ENCODE measurements at regions not wholly inside any gene's neighbourhood (a gene's known extent, or its start where the extent isn't known, plus 50 kb on each side); places are given as distances from the start of the nearest gene placed in this dataset.

DNA sequence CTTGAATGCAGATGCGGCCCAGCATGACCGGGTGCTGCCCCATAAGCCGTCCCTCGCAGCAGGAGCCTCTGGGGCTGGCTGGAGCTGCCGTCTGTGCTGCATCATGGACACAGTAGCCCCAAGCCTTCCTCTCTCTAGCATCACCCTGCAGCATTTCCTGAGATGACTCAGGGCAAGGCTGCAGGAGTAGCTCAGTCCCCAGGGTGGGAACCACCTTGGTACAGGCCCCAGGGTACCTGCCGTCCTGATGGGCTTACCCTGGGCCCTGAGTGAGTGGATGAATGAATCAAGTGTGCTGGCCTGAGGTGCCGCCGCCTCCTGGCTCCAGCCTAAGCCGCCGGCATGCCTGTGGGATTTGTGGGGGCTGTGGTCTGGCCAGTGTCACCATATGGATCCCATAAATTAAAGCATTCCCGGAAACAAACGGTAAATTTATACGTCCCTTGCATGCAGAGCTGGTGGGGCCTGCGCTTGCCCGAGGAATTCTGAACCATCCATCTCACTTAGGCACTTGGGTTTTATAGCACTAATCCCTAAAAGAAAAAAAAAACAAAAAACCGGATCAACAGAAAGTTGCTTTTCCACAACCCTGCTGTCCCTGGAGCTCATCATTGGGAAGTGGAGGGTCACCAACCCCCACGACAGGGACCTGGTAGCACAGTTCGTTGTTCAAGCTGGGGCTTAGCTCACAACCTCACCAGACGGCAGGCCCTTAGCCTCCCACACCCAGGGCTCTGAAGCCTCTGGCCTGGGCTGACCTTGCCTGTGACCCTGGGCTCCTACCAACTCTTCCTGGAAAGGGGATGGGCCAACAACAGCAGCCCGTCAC, 242.6 kb upstream of the CIBAR2 start:
- no peaks in the 10 kb centered on the region for H3K36me3 ChIP-seq (ENCODE audit: low read depth)
- in situ Hi-C loops (cut with MboI) = no loop called here
- peak overlapping the region; percentile 32 for H3K4me2 ChIP-seq (ENCODE audit: unreplicated experiment)
- H3K27me3 ChIP-seq (replicated peaks; ENCODE audit: insufficient read depth) = no peaks in the 10 kb centered on the region
- DNase-seq = peak; percentile 90
- H3K9ac ChIP-seq = peak overlapping the region; percentile 60
- no peaks in the 10 kb centered on the region for H4K20me1 ChIP-seq (ENCODE audit: insufficient read depth)
- H2AFZ ChIP-seq = no peak overlapping the region
- H3K4me1 ChIP-seq (ENCODE audit: insufficient read depth) = peaks cover 38% of the 10 kb centered on the region
- peaks cover 15% of the 10 kb centered on the region; the same call in 1 of the 2 replicates for H3F3A ChIP-seq (ENCODE audit: insufficient read depth)
- no peaks in the 10 kb centered on the region for H3K9me2 ChIP-seq (ENCODE audit: insufficient read depth)
- H3K79me2 ChIP-seq (ENCODE audit: insufficient read depth) = peaks cover 41% of the 10 kb centered on the region
- H3K4me3 ChIP-seq = no peak overlapping the region
- 25 to 28% methylated on average over 17 to 20 of the region's 20 CpGs for WGBS, 2 experiments (ENCODE audit: low coverage in 1 of 2, low lambda C conversion rate in 2 of 2, missing lambda C conversion rate in 2 of 2)
- H3K27ac ChIP-seq = peak overlapping the region; percentile 83
- TF ChIP-seq EZH2phosphoT487 (IDR thresholded peaks at IDR 0.05; ENCODE audit: insufficient read depth, low read depth) (0 out of 2 replicates have a peak, but pooled peaks have one; percentile 62), EZH2 (IDR thresholded peaks at IDR 0.05; ENCODE audit: insufficient read depth, poor library complexity, severe bottlenecking) (no peak)
- H3K9me3 ChIP-seq (ENCODE audit: low read depth) = no peaks in the 10 kb centered on the region

DNA sequence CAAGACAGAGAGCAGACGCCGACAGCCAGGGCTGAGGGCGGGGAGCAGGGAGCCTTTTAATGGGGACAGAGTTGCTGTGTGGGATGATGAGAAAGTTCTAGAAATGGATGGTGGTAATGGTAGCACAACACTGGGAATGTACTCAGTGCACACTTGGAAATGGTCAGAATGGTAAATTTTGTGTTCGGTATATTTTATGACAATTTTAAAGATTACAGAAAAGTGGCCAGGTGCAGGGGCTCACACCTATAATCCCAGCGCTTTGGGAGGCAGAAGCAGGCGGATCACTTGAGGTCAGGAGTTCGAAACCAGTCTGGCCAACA, 243.2 kb upstream of the CIBAR2 start:
- Histone ChIP-seq H3K79me2 (ENCODE audit: insufficient read depth) (peaks cover 38% of the 10 kb centered on the region), H3K9me2 (ENCODE audit: insufficient read depth) (no peaks in the 10 kb centered on the region), H3K27me3 (replicated peaks; ENCODE audit: insufficient read depth) (no peaks in the 10 kb centered on the region), H4K20me1 (ENCODE audit: insufficient read depth) (no peaks in the 10 kb centered on the region), H3K36me3 (ENCODE audit: low read depth) (no peaks in the 10 kb centered on the region), H3K4me2 (ENCODE audit: unreplicated experiment) (peak overlapping the region; percentile 32), H3F3A (ENCODE audit: insufficient read depth) (peaks cover 15% of the 10 kb centered on the region; the same call in 1 of the 2 replicates), H2AFZ (no peak overlapping the region), H3K9ac (peak overlapping the region; percentile 60), H3K4me3 (no peak overlapping the region), H3K4me1 (ENCODE audit: insufficient read depth) (peaks cover 38% of the 10 kb centered on the region), H3K27ac (peak overlapping the region; percentile 83), H3K9me3 (ENCODE audit: low read depth) (no peaks in the 10 kb centered on the region)
- no peak for TF ChIP-seq EZH2phosphoT487 (IDR thresholded peaks at IDR 0.05; ENCODE audit: insufficient read depth, low read depth)
- no peak for TF ChIP-seq EZH2 (IDR thresholded peaks at IDR 0.05; ENCODE audit: insufficient read depth, poor library complexity, severe bottlenecking)
- 67 to 70% methylated on average over 7 of the region's 7 CpGs for WGBS, 2 experiments (ENCODE audit: low coverage in 1 of 2, low lambda C conversion rate in 2 of 2, missing lambda C conversion rate in 2 of 2)
- in situ Hi-C loops (cut with MboI) = no loop called here
- no peak for DNase-seq

DNA sequence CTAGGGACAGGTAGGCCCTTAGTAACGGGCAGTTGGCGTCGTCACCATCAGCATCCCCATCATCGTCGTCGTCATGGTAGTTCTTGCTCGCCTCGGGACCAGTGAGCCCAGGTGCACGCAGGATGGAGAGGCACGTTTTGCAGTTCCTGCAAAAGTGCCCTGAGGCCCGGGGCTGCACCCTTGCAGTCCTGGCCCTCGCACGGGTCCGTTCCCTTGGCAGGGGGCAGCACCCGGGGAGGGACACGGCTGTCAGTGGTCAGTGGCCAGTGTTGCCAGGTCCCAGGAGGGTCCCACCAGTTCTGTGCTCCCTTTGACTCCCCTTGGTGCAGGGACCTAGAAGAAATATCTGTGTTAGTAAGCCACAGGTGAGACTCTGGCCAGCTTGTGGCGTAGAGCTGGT, 243.9 kb upstream of the CIBAR2 start:
- Histone ChIP-seq H3K27ac (peak overlapping the region; percentile 83; the same call in 1 of the 2 replicates), H3K4me1 (ENCODE audit: insufficient read depth) (peaks cover 31% of the 10 kb centered on the region), H3K9ac (no peak overlapping the region), H3F3A (ENCODE audit: insufficient read depth) (peaks cover 14% of the 10 kb centered on the region; the same call in 1 of the 2 replicates), H4K20me1 (ENCODE audit: insufficient read depth) (no peaks in the 10 kb centered on the region), H3K9me3 (ENCODE audit: low read depth) (no peaks in the 10 kb centered on the region), H3K4me3 (no peak overlapping the region), H3K36me3 (ENCODE audit: low read depth) (no peaks in the 10 kb centered on the region), H3K9me2 (ENCODE audit: insufficient read depth) (no peaks in the 10 kb centered on the region), H3K4me2 (ENCODE audit: unreplicated experiment) (no peak overlapping the region), H2AFZ (no peak overlapping the region), H3K79me2 (ENCODE audit: insufficient read depth) (peaks cover 34% of the 10 kb centered on the region), H3K27me3 (replicated peaks; ENCODE audit: insufficient read depth) (no peaks in the 10 kb centered on the region)
- no peak for DNase-seq
- in situ Hi-C loops (cut with MboI) = no loop called here
- TF ChIP-seq EZH2phosphoT487 (IDR thresholded peaks at IDR 0.05; ENCODE audit: insufficient read depth, low read depth) (no peak), EZH2 (IDR thresholded peaks at IDR 0.05; ENCODE audit: insufficient read depth, poor library complexity, severe bottlenecking) (no peak)
- 93 to 94% methylated on average over 17 of the region's 17 CpGs for whole genome bisulfite sequencing, 2 experiments (ENCODE audit: low coverage in 1 of 2, low lambda C conversion rate in 2 of 2, missing lambda C conversion rate in 2 of 2)

DNA sequence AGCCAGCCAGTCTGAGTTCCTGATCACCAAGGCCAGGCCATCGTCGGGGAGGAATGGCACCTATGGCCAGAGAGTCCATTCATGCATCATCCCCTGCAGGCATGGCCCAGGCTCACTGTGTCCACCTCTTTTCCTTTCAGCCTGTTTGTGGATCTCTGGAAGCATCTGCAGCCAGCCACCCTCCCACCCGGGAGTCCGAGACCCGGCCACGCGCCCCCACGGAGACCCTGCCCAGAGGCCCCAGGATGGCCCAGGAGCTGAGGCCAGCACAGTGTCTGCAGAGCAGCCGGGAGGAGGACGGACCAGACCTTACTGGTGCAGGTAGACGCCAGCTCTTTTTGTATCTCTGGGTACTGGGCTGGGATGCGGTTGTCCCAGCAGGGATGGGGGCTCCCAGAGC, 245.1 kb upstream of the CIBAR2 start:
- H3K27me3 ChIP-seq (replicated peaks; ENCODE audit: insufficient read depth) = no peaks in the 10 kb centered on the region
- H3K9ac ChIP-seq = no peak overlapping the region
- no peak overlapping the region for H3K4me3 ChIP-seq
- no peaks in the 10 kb centered on the region for H3K36me3 ChIP-seq (ENCODE audit: low read depth)
- peaks cover 31% of the 10 kb centered on the region for H3K79me2 ChIP-seq (ENCODE audit: insufficient read depth)
- no peak overlapping the region for H2AFZ ChIP-seq
- TF ChIP-seq EZH2 (IDR thresholded peaks at IDR 0.05; ENCODE audit: insufficient read depth, poor library complexity, severe bottlenecking) = no peak
- no peak for TF ChIP-seq EZH2phosphoT487 (IDR thresholded peaks at IDR 0.05; ENCODE audit: insufficient read depth, low read depth)
- H3K4me1 ChIP-seq (ENCODE audit: insufficient read depth) = peaks cover 29% of the 10 kb centered on the region
- DNase-seq = no peak
- WGBS, 2 experiments (ENCODE audit: low coverage in 1 of 2, low lambda C conversion rate in 2 of 2, missing lambda C conversion rate in 2 of 2) = 97% methylated on average over 11 to 12 of the region's 12 CpGs
- in situ Hi-C loops (cut with MboI) = no loop called here
- no peaks in the 10 kb centered on the region for H3K9me2 ChIP-seq (ENCODE audit: insufficient read depth)
- no peak overlapping the region for H3K4me2 ChIP-seq (ENCODE audit: unreplicated experiment)
- no peaks in the 10 kb centered on the region for H4K20me1 ChIP-seq (ENCODE audit: insufficient read depth)
- peaks cover 8% of the 10 kb centered on the region; the same call in 1 of the 2 replicates for H3F3A ChIP-seq (ENCODE audit: insufficient read depth)
- H3K9me3 ChIP-seq (ENCODE audit: low read depth) = no peaks in the 10 kb centered on the region
- H3K27ac ChIP-seq = no peak overlapping the region
